Stimulated activated CD8-positive, alpha-beta memory T cell treated with anti-CD3 and anti-CD28 coated beads, Interleukin-2, amount 100 ng/mL, for 1 hour (primary cell): ENCODE measurements at regions not wholly inside any gene's neighbourhood (a gene's known extent, or its start where the extent isn't known, plus 50 kb on each side); places are given as distances from the start of the nearest gene placed in this dataset.
"Not testable (repeated sequence)": the region's sequence is repeated elsewhere in the genome, so short reads cannot be mapped to it uniquely, and the experiment has no call there.

Experiments used
- DNase-seq, 2 donors: peaks; one replicate each; pipeline ENCODE4 v3.0.0-alpha.2; 2020; ENCODE audit warnings: low read depth in 2 of 2

DNA sequence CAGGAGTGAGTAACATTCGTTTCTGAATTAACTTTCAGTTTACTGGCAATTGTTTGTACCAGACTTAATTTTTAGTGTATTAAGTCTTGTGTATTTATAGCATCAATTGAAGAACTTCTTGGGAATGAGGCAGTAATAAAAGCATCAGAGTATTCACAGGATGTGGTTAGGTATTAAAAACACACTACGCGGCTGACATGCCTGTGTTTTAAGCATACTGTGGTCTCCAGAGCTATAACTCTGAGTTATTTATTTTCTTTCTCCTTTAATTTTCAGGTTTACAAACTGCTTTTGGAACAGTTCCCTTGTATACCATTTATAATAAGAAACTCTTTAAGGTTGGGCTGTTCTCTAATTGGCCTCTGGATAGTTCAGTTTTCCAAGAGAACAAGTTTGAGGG, 626.1 kb upstream of the NRG3 start:
- no peak for DNase-seq

GRCh38 chr10:81251457-81252115, 623.4 kb upstream of the NRG3 start:
- DNase-seq = no peak

- DNase-seq = not testable (repeated sequence)
Measured at GRCh38 chr10:81264991-81265390, 610.0 kb upstream of the NRG3 start.

DNA sequence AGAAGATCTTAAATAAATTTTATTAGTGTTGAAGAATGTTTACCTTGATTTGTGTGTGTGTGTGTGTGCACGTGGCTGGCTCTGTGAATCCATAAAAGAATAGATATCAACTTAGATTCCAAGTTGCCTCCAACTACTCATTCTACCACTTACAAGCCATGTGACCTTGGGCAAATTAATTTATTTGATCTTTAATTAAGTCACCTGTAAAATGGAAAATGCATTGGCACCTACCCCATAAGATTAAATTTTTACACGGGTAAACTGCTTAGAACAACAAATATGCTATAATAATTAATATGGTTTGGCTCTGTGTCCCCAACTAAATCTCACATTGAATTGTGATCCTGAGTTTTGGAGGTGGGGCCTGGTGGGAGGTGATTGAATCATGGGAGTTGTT, 604.9 kb upstream of the NRG3 start:
- DNase-seq = no peak

GRCh38 chr10:81280497-81281479, 594.2 kb upstream of the NRG3 start:
- DNase-seq = no peak

DNA sequence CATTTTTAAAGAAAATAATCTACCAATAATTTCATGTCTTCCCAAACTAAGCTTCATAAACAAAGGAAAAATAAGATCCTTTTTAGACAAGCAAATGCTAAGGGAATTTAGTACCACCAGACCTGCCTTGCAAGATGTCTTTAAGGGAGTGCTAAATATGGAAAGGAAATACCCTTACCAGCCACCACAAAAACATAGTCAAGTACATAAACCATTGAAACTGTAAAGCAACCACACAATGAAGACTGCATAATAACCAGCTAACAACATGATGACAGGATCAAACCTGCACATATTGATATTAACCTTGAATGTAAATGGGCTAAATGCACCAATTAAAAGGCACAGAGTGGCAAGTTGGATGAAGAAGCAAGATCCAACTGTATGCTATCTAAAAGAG, 586.5 kb upstream of the NRG3 start:
- DNase-seq = no peak

- no peak for DNase-seq
Measured at GRCh38 chr10:81297292-81297691, 577.7 kb upstream of the NRG3 start.

DNA sequence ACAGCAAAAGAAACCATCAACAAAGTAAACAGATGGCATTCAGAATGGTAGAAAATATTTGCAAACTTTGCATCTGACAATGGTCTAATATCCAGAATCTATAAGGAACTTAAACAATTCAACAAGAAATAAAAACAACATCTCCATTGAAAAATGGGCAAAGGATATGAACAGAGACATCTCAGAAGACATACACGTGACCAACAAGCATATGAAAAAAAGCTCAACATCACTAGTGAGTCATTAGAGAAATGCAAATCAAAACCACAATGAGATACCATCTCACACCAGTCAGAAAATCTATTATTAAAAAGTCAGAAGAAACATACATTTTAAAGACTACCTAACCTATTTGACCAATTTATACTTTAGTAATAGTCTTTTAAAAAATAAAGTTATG, 571.3 kb upstream of the NRG3 start:
- no peak for DNase-seq

DNA sequence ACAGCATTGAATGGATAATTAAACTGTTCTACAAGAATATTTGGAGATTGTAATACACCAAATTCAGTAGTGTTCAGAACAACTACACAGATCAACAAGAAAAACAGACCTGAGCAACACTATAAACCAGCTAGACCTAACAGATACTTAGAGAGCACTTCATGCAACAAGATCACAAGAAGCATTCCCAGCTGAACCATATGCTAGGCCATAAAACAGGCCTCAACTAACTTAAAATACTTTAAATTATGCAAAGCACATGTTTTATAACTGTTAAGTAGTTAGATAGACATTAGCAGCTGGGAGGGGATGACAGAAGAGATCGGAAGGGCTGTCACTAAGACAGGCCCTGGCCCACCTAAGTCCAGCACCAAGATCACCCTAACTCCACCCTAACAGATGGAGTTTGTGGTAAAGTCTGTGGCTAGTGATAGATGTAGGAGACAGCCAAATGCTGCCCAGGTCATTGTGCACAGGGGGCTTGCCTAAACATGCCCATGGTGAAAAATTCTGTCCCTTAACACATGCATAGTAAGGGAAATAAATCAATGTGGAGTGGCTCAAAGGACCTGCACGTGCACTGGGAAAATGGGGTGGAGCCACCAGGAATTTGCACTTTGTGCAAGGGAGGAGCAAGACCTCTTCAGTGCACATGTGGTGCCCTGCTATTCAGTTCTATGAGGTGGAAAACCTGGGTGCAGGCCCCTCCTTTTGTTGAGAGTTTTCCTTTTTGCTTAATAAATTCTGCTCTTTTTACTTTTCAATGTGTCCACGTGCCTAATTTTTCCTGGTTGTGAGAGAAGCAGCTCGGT, 567.8 kb upstream of the NRG3 start:
- no peak for DNase-seq

DNA sequence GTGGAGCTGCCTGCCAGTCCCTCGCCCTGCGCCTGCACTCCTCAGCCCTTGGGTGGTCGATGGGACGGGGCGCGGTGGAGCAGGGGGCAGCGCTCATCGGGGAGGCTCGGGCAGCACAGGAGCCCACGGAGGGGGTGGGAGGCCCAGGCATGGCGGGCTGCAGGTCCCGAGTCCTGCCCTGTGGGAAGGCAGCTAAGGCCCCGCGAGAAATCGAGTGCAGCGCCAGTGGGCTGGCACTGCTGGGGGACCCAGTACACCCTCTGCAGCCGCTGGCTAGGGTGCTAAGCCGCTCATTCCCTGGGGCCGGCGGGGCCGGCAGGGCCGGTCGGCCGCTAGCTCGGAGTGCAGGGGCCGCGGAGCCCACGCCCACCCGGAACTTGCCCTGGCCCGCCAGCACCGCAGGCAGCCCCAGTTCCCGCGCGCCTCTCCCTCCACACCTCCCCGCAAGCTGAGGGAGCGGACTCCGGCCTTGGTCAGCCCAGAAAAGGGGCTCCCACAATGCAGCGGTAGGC, 565.9 kb upstream of the NRG3 start:
- DNase-seq = no peak

DNA sequence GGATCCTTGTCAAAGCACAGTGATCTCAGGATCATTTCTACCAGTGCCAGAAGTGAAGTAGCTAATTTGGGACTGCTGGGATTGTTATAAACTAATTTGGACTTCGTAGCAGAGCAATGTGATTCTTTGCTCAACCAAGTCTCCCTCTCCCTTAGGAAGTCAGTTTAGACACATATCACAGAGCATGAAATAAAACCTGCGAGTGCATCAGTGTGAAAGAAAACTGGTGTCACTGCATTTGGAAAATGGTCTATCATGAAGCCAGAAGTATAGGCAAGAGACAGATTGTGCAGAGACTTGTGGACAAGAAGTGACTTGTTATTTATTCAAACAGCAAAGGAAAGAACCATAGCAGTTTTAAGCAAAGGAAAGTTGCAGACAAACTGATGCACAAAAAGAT, 560.5 kb upstream of the NRG3 start:
- DNase-seq = no peak

- DNase-seq = no peak
Measured at GRCh38 chr10:81315026-81315425, 560.0 kb upstream of the NRG3 start.

GRCh38 chr10:81348003-81348402, 527.0 kb upstream of the NRG3 start:
- no peak for DNase-seq

DNA sequence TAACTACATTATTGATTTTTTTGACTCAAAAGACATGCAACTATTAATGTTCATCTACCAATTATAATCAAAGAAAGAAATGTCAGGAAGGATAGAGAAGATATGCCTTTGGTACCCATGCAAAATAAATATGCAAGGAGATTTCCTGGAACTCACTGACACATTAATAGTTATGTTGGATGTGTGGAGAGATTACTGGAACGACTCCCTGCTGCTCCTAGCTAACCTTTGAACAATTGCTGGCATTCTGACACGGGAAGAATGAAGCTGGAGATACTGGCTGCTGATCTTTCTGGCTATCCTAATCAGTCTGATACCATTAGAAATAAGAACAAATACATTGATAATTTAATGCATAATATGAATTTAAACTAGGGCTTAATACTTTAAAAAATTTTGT, 507.9 kb upstream of the NRG3 start:
- no peak for DNase-seq

GRCh38 chr10:81386817-81387216, 488.2 kb upstream of the NRG3 start:
- DNase-seq = no peak

- no peak for DNase-seq
Measured at GRCh38 chr10:81403451-81403850, 471.5 kb upstream of the NRG3 start.

GRCh38 chr10:81405399-81405798, 469.6 kb upstream of the NRG3 start:
- no peak for DNase-seq

- no peak for DNase-seq
Measured at GRCh38 chr10:81414038-81414437, 461.0 kb upstream of the NRG3 start.

DNA sequence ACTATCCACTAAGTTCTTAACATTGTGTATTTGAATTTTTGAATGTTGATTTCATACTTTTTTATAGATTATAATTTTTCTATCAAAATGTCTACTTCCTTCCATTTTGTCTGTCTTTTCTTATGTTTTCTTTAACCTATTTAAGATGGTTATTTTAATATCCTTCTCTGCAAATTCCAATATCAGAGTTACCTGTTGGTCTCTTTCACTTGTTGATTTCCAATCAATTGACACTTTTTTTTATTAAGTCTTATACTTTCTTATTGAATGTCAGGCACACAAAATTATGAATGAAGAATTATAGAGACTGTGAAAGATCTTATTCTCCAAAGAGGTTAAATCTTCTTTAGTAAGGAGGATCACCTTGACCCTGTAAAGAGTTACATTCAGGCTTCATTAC, 448.3 kb upstream of the NRG3 start:
- no peak for DNase-seq

DNA sequence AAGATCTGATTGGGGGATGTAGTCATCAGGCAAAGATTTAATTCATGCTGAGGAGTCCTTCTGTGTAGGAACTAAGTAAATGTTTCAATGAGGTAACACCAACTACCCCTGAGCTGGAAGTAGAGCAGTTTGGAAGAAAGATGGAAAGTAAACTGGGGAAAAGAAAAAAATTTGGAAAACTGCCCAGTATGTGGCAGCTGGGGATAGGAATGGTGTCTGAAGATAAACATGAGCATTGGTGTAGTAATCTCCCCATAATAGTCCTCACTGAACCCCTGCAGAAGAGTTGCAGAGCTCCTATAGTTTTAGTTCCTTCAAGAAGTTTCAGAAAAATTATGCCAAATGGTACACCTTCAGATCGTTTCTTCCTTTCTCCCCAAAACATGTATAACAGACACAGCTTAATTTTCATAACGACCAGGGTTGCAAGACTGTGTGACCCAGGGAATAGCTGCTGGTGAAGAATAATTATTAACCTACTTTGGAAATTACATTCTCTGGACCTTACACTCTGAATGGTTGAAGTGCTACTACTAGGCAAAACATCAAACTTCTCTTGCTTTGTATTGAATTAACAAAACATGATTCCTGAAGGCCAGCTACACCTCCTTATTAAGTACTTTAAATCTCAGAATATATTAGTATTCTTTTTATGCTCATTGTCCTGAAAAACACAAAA, 446.4 kb upstream of the NRG3 start:
- no peak for DNase-seq

GRCh38 chr10:81439445-81439844, 435.5 kb upstream of the NRG3 start:
- no peak for DNase-seq

DNA sequence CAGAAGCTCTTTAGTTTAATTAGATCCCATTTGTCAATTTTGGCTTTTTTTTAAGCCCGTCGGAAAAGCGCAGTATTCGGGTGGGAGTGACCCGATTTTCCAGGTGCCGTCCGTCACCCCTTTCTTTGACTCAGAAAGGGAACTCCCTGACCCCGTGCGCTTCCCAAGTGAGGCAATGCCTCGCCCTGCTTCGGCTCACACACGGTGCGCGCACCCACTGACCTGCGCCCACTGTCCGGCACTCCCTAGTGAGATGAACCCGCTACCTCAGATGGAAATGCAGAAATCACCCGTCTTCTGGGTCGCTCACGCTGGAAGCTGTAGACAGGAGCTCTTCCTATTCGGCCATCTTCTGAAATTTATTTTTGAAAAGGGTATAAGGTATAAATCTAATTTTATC, 433.4 kb upstream of the NRG3 start:
- not testable (repeated sequence) for DNase-seq
